ENCODE measurements at regions not wholly inside any gene's neighbourhood (a gene's known extent, or its start where the extent isn't known, plus 50 kb on each side); places are given as distances from the start of the nearest gene placed in this dataset.
A peak's percentile ranks its signal among the peaks of the same experiment; 100 is the strongest.

DNA sequence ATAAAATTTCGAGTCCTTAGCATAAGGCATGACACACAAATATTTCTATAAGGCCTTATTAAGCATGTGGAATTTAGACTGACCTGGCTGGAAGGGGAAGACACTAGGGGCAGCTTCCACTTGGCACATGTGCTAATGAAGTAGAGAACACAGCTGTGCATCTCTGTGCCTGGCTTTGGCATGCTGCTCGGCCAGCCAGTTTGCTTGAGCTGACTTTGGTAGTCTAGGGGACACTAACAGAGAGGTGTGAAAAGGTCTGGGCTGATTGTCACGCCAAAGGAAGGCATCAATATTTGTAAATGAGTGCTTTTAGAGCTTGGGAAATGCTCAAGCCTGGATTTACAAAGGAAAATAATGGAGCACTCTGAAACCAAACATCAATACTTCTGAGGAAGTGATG, 723.7 kb downstream of the PRELID2 start:
- no peak for TF ChIP-seq CTCF (IDR thresholded peaks at IDR 0.05)
- peaks cover 4% of the 10 kb centered on the region for H3K4me1 Mint-ChIP-seq

GRCh38 chr5:145110834-145111233, 724.3 kb downstream of the PRELID2 start:
- Mint-ChIP-seq H3K4me3 (no peak overlapping the region), H3K27ac (no peak overlapping the region), H3K36me3 (ENCODE audit: low read depth) (no peaks in the 10 kb centered on the region), H3K4me1 (peaks cover 4% of the 10 kb centered on the region), H3K9me3 (no peaks in the 10 kb centered on the region), H3K27me3 (ENCODE audit: low read depth, poor library complexity) (no peaks in the 10 kb centered on the region)
- no peak for DNase-seq
- no peak for TF ChIP-seq CTCF (IDR thresholded peaks at IDR 0.05)

More for the DNA sequence above, 723.7 kb downstream of the PRELID2 start:
- Mint-ChIP-seq H3K27ac (no peak overlapping the region), H3K36me3 (ENCODE audit: low read depth) (no peaks in the 10 kb centered on the region), H3K27me3 (ENCODE audit: low read depth, poor library complexity) (no peaks in the 10 kb centered on the region), H3K9me3 (no peaks in the 10 kb centered on the region), H3K4me3 (no peak overlapping the region)
- no peak for DNase-seq

GRCh38 chr5:145110181-145110580, 725.0 kb downstream of the PRELID2 start:
- Mint-ChIP-seq H3K4me3 (no peak overlapping the region), H3K27me3 (ENCODE audit: low read depth, poor library complexity) (no peaks in the 10 kb centered on the region), H3K4me1 (peaks cover 4% of the 10 kb centered on the region), H3K9me3 (no peaks in the 10 kb centered on the region), H3K27ac (no peak overlapping the region), H3K36me3 (ENCODE audit: low read depth) (no peaks in the 10 kb centered on the region)
- no peak for DNase-seq
- no peak for TF ChIP-seq CTCF (IDR thresholded peaks at IDR 0.05)

DNA sequence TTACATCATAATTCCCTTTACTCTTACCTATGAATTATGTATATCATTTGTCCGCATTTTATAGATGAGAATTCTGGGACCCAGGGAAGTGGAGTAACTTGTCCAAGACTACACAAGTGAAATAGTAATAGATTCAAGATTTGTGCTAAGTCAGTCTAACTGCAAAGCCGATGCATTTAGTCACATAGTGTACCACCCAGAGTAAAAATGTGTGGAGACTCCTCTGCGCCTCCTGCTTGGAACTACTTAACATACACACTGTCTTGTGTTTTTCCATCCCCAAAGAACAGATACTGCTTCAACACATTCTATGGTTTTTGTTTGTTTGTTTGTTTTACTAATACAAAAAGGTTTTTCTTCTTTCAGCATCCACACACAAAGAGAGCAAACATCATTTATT, 729.8 kb downstream of the PRELID2 start:
- Mint-ChIP-seq H3K4me3 (no peak overlapping the region), H3K9me3 (no peaks in the 10 kb centered on the region), H3K36me3 (ENCODE audit: low read depth) (no peaks in the 10 kb centered on the region), H3K4me1 (peaks cover 5% of the 10 kb centered on the region), H3K27ac (no peak overlapping the region), H3K27me3 (ENCODE audit: low read depth, poor library complexity) (peaks cover 3% of the 10 kb centered on the region)
- TF ChIP-seq CTCF (IDR thresholded peaks at IDR 0.05): no peak
- no peak for DNase-seq

- no peak for TF ChIP-seq CTCF (IDR thresholded peaks at IDR 0.05)
- Mint-ChIP-seq H3K4me1 (peaks cover 5% of the 10 kb centered on the region), H3K36me3 (ENCODE audit: low read depth) (no peaks in the 10 kb centered on the region), H3K9me3 (no peaks in the 10 kb centered on the region), H3K27me3 (ENCODE audit: low read depth, poor library complexity) (peaks cover 3% of the 10 kb centered on the region), H3K27ac (no peak overlapping the region), H3K4me3 (no peak overlapping the region)
- no peak for DNase-seq
Measured at GRCh38 chr5:145104106-145104505, 731.0 kb downstream of the PRELID2 start.

DNA sequence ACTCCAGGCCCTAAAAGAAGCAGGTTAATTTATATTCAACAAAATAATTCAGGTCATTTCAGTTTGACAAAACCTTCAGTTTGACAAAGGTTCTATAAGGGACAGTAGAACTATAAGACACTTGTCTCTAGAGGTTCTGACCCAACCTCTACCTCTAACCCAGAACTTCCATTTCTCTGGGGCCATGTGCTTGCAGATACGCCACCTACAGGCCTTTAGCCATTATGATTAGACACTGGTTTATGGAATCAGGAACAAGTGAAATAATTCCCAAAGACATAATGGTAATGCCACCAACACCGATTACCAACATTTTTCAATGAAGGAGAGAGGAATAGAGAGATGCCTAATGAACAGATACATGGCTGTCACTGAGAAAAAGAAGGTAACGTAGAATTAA, 733.9 kb downstream of the PRELID2 start:
- DNase-seq: no peak
- Mint-ChIP-seq H3K9me3 (peaks cover 17% of the 10 kb centered on the region), H3K27ac (no peak overlapping the region), H3K27me3 (ENCODE audit: low read depth, poor library complexity) (peaks cover 12% of the 10 kb centered on the region), H3K36me3 (ENCODE audit: low read depth) (no peaks in the 10 kb centered on the region), H3K4me3 (no peak overlapping the region), H3K4me1 (peaks cover 5% of the 10 kb centered on the region)
- peak; percentile 43 for TF ChIP-seq CTCF (IDR thresholded peaks at IDR 0.05)
